Breast epithelium (tissue), 3 donors: ENCODE measurements at regions not wholly inside any gene's neighbourhood (a gene's known extent, or its start where the extent isn't known, plus 50 kb on each side); places are given as distances from the start of the nearest gene placed in this dataset.

Experiments used
- CTCF ChIP-seq, 3 donors: fragments of 450-650 bp; IDR thresholded peaks; one replicate each; pipeline ENCODE4 v1.5.1; 2016 to 2017; ENCODE audit warnings: antibody characterized with exemption in 3 of 3, mild to moderate bottlenecking in 3 of 3, moderate library complexity in 3 of 3
- POLR2A ChIP-seq: fragments of 450-650 bp; IDR thresholded peaks from one replicate; pipeline ENCODE4 v1.6.1; 2016; ENCODE audit warnings: antibody characterized with exemption, mild to moderate bottlenecking, moderate library complexity
- POLR2AphosphoS5 ChIP-seq, 3 donors: sonication (generic); formaldehyde crosslinking; IDR thresholded peaks; one replicate each; pipeline ENCODE4 v1.6.1; 2017; ENCODE audit warnings: antibody characterized with exemption in 3 of 3

- TF ChIP-seq POLR2AphosphoS5 (IDR thresholded peaks at IDR 0.05), result no peak
- no peak for TF ChIP-seq CTCF (IDR thresholded peaks at IDR 0.05)
- TF ChIP-seq POLR2A, result no peak
Measured at GRCh38 chr5:25862276-25862675, 1176.1 kb downstream of the CDH9 start.
